Spleen (tissue), 7 donors: ENCODE measurements at regions not wholly inside any gene's neighbourhood (a gene's known extent, or its start where the extent isn't known, plus 50 kb on each side); places are given as distances from the start of the nearest gene placed in this dataset.

Source experiments
- CTCF ChIP-seq, 11 experiments: fragments of 200-600 bp in 7 of 11; fragments of 450-650 bp in 4 of 11; sonication (generic) in 4 of 11; IDR thresholded peaks in 8 of 11; conservative IDR thresholded peaks in 3 of 11; 1 replicate in 7 of 11; 2 replicates in 4 of 11; pipeline versions ENCODE4 v1.4.0 to v1.8.0; 2016 to 2021; ENCODE audit warnings: antibody characterized with exemption in 11 of 11, inconsistent platforms in 4 of 11, mild to moderate bottlenecking in 1 of 11
- POLR2A ChIP-seq, 3 donors: fragments of 450-650 bp; IDR thresholded peaks; one replicate each; pipeline ENCODE4 v1.5.1; 2017; ENCODE audit warnings: antibody characterized with exemption in 3 of 3, mild to moderate bottlenecking in 1 of 3
- POLR2AphosphoS5 ChIP-seq, 3 donors: sonication (generic); formaldehyde crosslinking; IDR thresholded peaks; one replicate each; pipeline ENCODE4 v1.5.1; 2017; ENCODE audit warnings: antibody characterized with exemption in 3 of 3
- donor health status: DM: no; HTN: no; CAD: no; lungs with moderate emphysema.
- donor health status: DM: no; HTN: no; CAD: no.
- donor health status: DM: no; HTN: no; CAD: no.

DNA sequence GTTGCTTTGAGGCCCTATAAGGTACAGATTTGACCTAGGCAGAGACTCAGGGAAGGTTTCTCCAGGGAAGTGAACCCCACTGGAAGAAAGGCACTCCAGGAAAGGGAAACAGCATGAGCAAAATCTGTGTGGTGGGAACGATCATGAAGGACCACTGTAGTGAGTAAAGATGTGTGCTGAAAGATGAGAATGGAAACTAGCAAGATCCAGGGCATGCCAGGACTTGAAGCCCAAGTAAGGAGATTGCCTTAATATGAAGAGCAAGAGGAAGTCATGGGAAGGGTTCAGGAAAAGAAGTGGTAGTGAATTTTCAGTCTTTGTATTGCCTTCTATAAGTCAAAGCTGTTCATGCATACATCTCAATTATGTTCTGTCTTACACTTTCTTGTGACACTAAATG lies 55.2 kb upstream of the SLIT3 start:
- TF ChIP-seq CTCF (IDR thresholded peaks at IDR 0.05 in 8 of 11, conservative IDR thresholded peaks at IDR 0.05 in 3 of 11) (no peak), POLR2A (IDR thresholded peaks at IDR 0.05) (no peak), POLR2AphosphoS5 (IDR thresholded peaks at IDR 0.05) (no peak)
